HS-27A (cell line): ENCODE measurements at regions not wholly inside any gene's neighbourhood (a gene's known extent, or its start where the extent isn't known, plus 50 kb on each side); places are given as distances from the start of the nearest gene placed in this dataset.

Experiments used
- DNase-seq: peaks from one replicate; pipeline ENCODE4 v3.0.0-alpha.2; 2012; ENCODE audit warnings: low read depth, missing footprints

- no peak for DNase-seq
These were observed 62.7 kb upstream of the BRINP3 start for GRCh38 chr1:190540366-190540765.

- no peak for DNase-seq
These were observed 74.0 kb upstream of the BRINP3 start for GRCh38 chr1:190551638-190552037.

GRCh38 chr1:190560161-190560681 lies 82.6 kb upstream of the BRINP3 start:
- DNase-seq, result no peak

GRCh38 chr1:190563230-190563629 lies 85.6 kb upstream of the BRINP3 start:
- no peak for DNase-seq

GRCh38 chr1:190564117-190564516 lies 86.5 kb upstream of the BRINP3 start:
- no peak for DNase-seq

GRCh38 chr1:190578017-190578416 lies 100.4 kb upstream of the BRINP3 start:
- no peak for DNase-seq

GRCh38 chr1:190578526-190578925 lies 100.9 kb upstream of the BRINP3 start:
- no peak for DNase-seq

GRCh38 chr1:190579552-190580193 lies 102.0 kb upstream of the BRINP3 start:
- no peak for DNase-seq

- DNase-seq, result no peak
These were observed 106.2 kb upstream of the BRINP3 start for GRCh38 chr1:190583862-190584261.

GRCh38 chr1:190588424-190588823 lies 110.8 kb upstream of the BRINP3 start:
- no peak for DNase-seq

GRCh38 chr1:190595438-190595837 lies 117.8 kb upstream of the BRINP3 start:
- DNase-seq, result no peak

- DNase-seq, result no peak
These were observed 119.6 kb upstream of the BRINP3 start for GRCh38 chr1:190597294-190597693.

- DNase-seq, result no peak
These were observed 122.0 kb upstream of the BRINP3 start for GRCh38 chr1:190599670-190600069.

GRCh38 chr1:190602325-190602724 lies 124.7 kb upstream of the BRINP3 start:
- no peak for DNase-seq

GRCh38 chr1:190608282-190608681 lies 130.6 kb upstream of the BRINP3 start:
- DNase-seq, result no peak

- DNase-seq, result no peak
These were observed 138.2 kb upstream of the BRINP3 start for GRCh38 chr1:190615818-190616217.

- DNase-seq, result no peak
These were observed 138.6 kb upstream of the BRINP3 start for GRCh38 chr1:190616235-190616634.

- DNase-seq, result no peak
These were observed 142.1 kb upstream of the BRINP3 start for GRCh38 chr1:190619724-190620123.

GRCh38 chr1:190633488-190633887 lies 155.8 kb upstream of the BRINP3 start:
- DNase-seq, result no peak

GRCh38 chr1:190634134-190634533 lies 156.5 kb upstream of the BRINP3 start:
- DNase-seq, result no peak

GRCh38 chr1:190649553-190649952 lies 171.9 kb upstream of the BRINP3 start:
- no peak for DNase-seq

- no peak for DNase-seq
These were observed 181.2 kb upstream of the BRINP3 start for GRCh38 chr1:190658907-190659306.

GRCh38 chr1:190663962-190664361 lies 186.3 kb upstream of the BRINP3 start:
- DNase-seq, result no peak

GRCh38 chr1:190665045-190665444 lies 187.4 kb upstream of the BRINP3 start:
- DNase-seq, result no peak
